Gastroesophageal sphincter (tissue), 3 donors: ENCODE measurements at regions not wholly inside any gene's neighbourhood (a gene's known extent, or its start where the extent isn't known, plus 50 kb on each side); places are given as distances from the start of the nearest gene placed in this dataset.

Experiments used
- EP300 ChIP-seq: sonication (generic); formaldehyde crosslinking; IDR thresholded peaks from one replicate; pipeline ENCODE4 v1.6.1; 2017; ENCODE audit warnings: antibody characterized with exemption, mild to moderate bottlenecking
- POLR2A ChIP-seq, 2 donors: fragments of 450-650 bp; IDR thresholded peaks; one replicate each; pipeline ENCODE4 v1.6.1; 2017; ENCODE audit warnings: antibody characterized with exemption in 2 of 2, mild to moderate bottlenecking in 2 of 2, moderate library complexity in 1 of 2
- POLR2AphosphoS5 ChIP-seq: sonication (generic); formaldehyde crosslinking; IDR thresholded peaks from one replicate; pipeline ENCODE4 v1.6.1; 2017; ENCODE audit warnings: antibody characterized with exemption
- TF ChIP-seq, protein P1 (sequence below), 4 experiments: fragments of 200-600 bp in 2 of 4; fragments of 450-650 bp in 2 of 4; sonication (generic) in 1 of 4; IDR thresholded peaks; one replicate each; pipeline ENCODE4 v1.5.1; 2017 to 2019; ENCODE audit warnings: antibody characterized with exemption in 4 of 4, mild to moderate bottlenecking in 2 of 4, moderate library complexity in 2 of 4

DNA sequence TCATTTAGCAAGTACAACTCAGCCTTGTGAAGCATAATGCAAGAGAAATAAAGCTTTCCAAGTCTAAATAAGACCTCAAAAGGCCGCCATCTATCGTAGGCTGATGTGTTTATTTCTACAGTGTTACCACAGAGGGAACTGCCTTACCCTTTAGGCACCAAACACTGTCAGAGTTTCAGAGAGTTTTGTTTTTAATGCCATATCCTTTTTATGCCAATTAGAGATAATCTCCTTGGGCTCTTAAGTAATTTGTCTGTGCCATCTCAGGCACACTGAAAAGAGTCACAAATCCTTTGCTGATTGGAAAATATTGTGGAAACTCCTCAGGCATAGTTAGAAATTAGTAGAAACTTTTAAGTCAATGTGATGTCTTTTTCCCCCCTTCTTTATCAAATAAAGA lies 797.1 kb downstream of the SLC4A3 start:
- TF ChIP-seq, protein P1, sequence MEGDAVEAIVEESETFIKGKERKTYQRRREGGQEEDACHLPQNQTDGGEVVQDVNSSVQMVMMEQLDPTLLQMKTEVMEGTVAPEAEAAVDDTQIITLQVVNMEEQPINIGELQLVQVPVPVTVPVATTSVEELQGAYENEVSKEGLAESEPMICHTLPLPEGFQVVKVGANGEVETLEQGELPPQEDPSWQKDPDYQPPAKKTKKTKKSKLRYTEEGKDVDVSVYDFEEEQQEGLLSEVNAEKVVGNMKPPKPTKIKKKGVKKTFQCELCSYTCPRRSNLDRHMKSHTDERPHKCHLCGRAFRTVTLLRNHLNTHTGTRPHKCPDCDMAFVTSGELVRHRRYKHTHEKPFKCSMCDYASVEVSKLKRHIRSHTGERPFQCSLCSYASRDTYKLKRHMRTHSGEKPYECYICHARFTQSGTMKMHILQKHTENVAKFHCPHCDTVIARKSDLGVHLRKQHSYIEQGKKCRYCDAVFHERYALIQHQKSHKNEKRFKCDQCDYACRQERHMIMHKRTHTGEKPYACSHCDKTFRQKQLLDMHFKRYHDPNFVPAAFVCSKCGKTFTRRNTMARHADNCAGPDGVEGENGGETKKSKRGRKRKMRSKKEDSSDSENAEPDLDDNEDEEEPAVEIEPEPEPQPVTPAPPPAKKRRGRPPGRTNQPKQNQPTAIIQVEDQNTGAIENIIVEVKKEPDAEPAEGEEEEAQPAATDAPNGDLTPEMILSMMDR (IDR thresholded peaks at IDR 0.05) = no peak
- no peak for TF ChIP-seq POLR2AphosphoS5
- TF ChIP-seq POLR2A (IDR thresholded peaks at IDR 0.05) = no peak
- TF ChIP-seq EP300 = no peak
